Right atrium auricular region (tissue), 2 donors: ENCODE measurements at regions not wholly inside any gene's neighbourhood (a gene's known extent, or its start where the extent isn't known, plus 50 kb on each side); places are given as distances from the start of the nearest gene placed in this dataset.

ENCODE experiments used
- DNase-seq: peaks from one replicate; pipeline ENCODE4 v3.0.0-alpha.2; 2019; ENCODE audit warnings: low spot score
- H3K27ac ChIP-seq, 2 donors: fragments of 200-600 bp; sonication (generic); 1 replicate in 1 of 2; 2 replicates in 1 of 2; pipeline ENCODE4 v1.5.1; 2016 to 2019
- H3K27me3 ChIP-seq, 2 donors: fragments of 200-600 bp; sonication (generic); one replicate each; pipeline versions ENCODE4 v1.5.1 to v1.6.0; 2017 to 2019
- H3K36me3 ChIP-seq: fragments of 200-600 bp; sonication (generic); one replicate; pipeline ENCODE4 v1.5.1; 2016
- H3K4me1 ChIP-seq, 2 donors: fragments of 200-600 bp; sonication (generic); one replicate each; pipeline versions ENCODE4 v1.5.1 to v1.6.0; 2017 to 2019
- H3K4me3 ChIP-seq, 2 donors: fragments of 200-600 bp; sonication (generic); 1 replicate in 1 of 2; 2 replicates in 1 of 2; pipeline ENCODE4 v1.5.1; 2017 to 2019; ENCODE audit warnings: mild to moderate bottlenecking in 1 of 2, moderate library complexity in 1 of 2
- H3K9me3 ChIP-seq, 2 donors: fragments of 200-600 bp; sonication (generic); one replicate each; pipeline ENCODE4 v1.5.1; 2019
- TF ChIP-seq, protein P1 (sequence below), 2 donors: fragments of 200-600 bp; sonication (generic); IDR thresholded peaks; one replicate each; pipeline ENCODE4 v1.5.1; 2019; ENCODE audit warnings: antibody characterized with exemption in 2 of 2

GRCh38 chr1:30194046-30194619, 529.3 kb downstream of the MATN1 start:
- Histone ChIP-seq H3K4me3 (no peak overlapping the region), H3K27me3 (no peaks in the 10 kb centered on the region), H3K27ac (no peak overlapping the region), H3K4me1 (no peaks in the 10 kb centered on the region), H3K36me3 (no peaks in the 10 kb centered on the region), H3K9me3 (no peaks in the 10 kb centered on the region)
- TF ChIP-seq, protein P1, sequence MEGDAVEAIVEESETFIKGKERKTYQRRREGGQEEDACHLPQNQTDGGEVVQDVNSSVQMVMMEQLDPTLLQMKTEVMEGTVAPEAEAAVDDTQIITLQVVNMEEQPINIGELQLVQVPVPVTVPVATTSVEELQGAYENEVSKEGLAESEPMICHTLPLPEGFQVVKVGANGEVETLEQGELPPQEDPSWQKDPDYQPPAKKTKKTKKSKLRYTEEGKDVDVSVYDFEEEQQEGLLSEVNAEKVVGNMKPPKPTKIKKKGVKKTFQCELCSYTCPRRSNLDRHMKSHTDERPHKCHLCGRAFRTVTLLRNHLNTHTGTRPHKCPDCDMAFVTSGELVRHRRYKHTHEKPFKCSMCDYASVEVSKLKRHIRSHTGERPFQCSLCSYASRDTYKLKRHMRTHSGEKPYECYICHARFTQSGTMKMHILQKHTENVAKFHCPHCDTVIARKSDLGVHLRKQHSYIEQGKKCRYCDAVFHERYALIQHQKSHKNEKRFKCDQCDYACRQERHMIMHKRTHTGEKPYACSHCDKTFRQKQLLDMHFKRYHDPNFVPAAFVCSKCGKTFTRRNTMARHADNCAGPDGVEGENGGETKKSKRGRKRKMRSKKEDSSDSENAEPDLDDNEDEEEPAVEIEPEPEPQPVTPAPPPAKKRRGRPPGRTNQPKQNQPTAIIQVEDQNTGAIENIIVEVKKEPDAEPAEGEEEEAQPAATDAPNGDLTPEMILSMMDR (IDR thresholded peaks at IDR 0.05): no peak
- no peak for DNase-seq

GRCh38 chr1:30192969-30193630, 530.3 kb downstream of the MATN1 start:
- Histone ChIP-seq H3K36me3 (no peaks in the 10 kb centered on the region), H3K4me1 (no peaks in the 10 kb centered on the region), H3K27me3 (no peaks in the 10 kb centered on the region), H3K9me3 (no peaks in the 10 kb centered on the region), H3K4me3 (no peak overlapping the region), H3K27ac (no peak overlapping the region)
- TF ChIP-seq, protein P1 (IDR thresholded peaks at IDR 0.05): no peak
- DNase-seq: no peak

DNA sequence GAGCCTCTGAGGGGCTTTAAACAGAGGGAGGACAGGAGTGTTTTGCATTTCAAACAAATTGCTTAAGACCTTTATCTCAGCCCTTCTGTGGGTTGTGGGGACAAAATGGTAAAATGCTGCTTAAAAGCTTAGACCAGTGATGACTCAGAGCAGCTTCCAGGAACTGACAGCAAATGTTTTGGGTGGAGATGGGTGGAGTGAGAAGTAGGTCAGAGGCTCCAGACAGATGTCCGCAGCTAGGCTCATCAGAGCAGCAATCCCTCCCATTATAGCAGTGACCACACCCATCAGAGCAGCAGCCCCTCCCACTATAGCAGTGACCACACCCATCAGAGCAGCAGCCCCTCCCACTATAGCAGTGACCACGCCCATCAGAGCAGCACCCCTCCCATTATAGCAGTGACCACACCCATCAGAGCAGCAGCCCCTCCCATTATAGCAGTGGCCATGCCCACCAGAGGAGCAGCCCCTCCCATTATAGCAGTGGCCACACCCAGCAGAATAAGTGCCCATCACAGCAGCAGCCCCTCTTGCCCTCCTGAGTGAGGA, 532.2 kb downstream of the MATN1 start:
- Histone ChIP-seq H3K4me3 (no peak overlapping the region), H3K4me1 (no peaks in the 10 kb centered on the region), H3K27ac (peak overlapping the region in 1 of 2 donors; percentile 29), H3K36me3 (no peaks in the 10 kb centered on the region), H3K27me3 (no peaks in the 10 kb centered on the region), H3K9me3 (no peaks in the 10 kb centered on the region)
- TF ChIP-seq, protein P1 (IDR thresholded peaks at IDR 0.05): no peak
- peak; percentile 60 for DNase-seq

DNA sequence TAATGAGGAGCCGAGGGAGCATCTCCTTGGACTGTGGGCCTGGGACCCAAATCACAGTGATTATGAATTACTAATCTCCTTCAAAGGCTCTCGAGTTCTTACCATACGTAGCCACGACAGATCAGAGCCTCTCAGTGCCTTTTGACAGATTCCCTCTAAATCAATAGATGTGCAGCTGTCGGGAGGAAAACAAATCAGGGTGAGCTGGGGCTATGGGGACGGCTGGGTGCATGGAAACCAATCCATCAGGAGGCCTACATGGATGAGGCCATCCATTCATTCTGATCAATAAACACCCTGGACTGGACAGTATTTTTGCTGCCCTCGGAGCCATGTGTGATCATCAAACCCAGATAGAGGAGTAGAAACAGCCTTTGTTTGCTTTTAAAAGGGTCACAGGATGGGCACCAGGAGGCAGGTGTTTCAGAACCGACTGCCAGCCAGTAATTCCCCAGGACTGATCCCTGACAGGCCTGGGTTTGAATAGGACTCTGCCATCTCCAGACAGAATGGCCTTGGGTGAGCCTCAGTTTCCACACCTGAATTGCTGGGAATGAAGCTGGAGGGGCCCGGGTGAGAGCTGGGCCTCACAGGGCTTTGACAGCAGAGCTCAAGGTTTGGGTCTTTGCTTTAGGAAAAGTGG, 532.8 kb downstream of the MATN1 start:
- DNase-seq: no peak
- Histone ChIP-seq H3K27me3 (no peaks in the 10 kb centered on the region), H3K4me3 (no peak overlapping the region), H3K27ac (peak overlapping the region in 1 of 2 donors; percentile 29), H3K4me1 (no peaks in the 10 kb centered on the region), H3K9me3 (no peaks in the 10 kb centered on the region), H3K36me3 (no peaks in the 10 kb centered on the region)
- TF ChIP-seq, protein P1 (IDR thresholded peaks at IDR 0.05): no peak

DNA sequence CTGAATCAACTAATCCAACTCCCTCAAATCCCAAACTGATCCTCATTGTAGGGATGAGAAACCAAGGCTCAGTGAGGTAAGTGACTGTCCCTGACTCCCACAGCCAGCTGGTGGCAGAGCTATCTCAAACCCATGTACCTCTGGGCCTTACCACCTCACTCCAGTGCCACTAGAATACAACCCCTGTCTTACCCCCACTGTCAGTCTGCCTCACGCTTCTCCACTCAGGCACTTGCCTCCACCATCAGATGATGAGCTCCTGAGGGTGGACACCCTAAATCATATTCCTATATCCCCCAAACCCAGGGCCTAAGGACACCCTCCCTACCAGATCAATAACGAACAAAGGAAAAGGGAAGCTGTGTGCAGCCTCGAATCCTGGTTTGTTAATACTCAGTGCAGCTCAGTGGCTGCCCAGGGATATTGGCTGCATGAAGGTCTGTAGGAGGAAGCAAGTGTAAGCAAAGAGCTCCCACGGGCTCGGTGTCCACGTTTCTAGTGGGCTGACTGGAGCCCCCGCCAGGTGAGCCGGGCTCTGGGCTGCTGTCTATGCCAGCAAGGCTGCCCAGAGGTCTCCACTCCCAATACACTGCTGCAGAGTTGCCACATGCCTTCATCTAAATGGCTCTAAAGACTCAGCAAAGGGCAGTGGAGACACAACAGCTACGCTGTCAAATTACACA, 533.4 kb downstream of the MATN1 start:
- TF ChIP-seq, protein P1 (IDR thresholded peaks at IDR 0.05): no peak
- no peak overlapping the region for H3K27ac ChIP-seq

More for the DNA sequence above, 533.4 kb downstream of the MATN1 start:
- H3K36me3 ChIP-seq: no peaks in the 10 kb centered on the region
- no peaks in the 10 kb centered on the region for H3K4me1 ChIP-seq
- DNase-seq: no peak
- H3K27me3 ChIP-seq: no peaks in the 10 kb centered on the region
- H3K9me3 ChIP-seq: no peaks in the 10 kb centered on the region
- no peak overlapping the region for H3K4me3 ChIP-seq
